ENCODE measurements at regions not wholly inside any gene's neighbourhood (a gene's known extent, or its start where the extent isn't known, plus 50 kb on each side); places are given as distances from the start of the nearest gene placed in this dataset.

- no peak for ATAC-seq (ENCODE audit: low FRiP score)
- intact Hi-C loops (cut with DNase I), result no loop called here
- Histone ChIP-seq H3K4me1 (ENCODE audit: control insufficient read depth in 1 of 2, insufficient read depth in 2 of 2, low read length in 2 of 2) (peaks cover 0 to 1% of the 10 kb centered on the region in 2 donors), H3K36me3 (ENCODE audit: control insufficient read depth in 1 of 2, insufficient read depth in 2 of 2, low read length in 1 of 2) (no peaks in the 10 kb centered on the region), H3K27ac (ENCODE audit: low read depth in 1 of 2, low read length in 2 of 2) (peak overlapping the region in 1 of 2 donors; percentile 36), H3K27me3 (ENCODE audit: control insufficient read depth in 1 of 2, insufficient read depth in 2 of 2, low read length in 1 of 2) (no peaks in the 10 kb centered on the region), H3K4me3 (ENCODE audit: low read length in 2 of 2) (no peak overlapping the region), H3K9me3 (ENCODE audit: control insufficient read depth, low read length) (no peaks in the 10 kb centered on the region)
- 1 to 15% methylated on average over 5 of the region's 5 CpGs for WGBS, 2 donors
- no peak for DNase-seq
These were observed 880.2 kb downstream of the LTN1 start for GRCh38 chr21:28112511-28112910.

GRCh38 chr21:28111151-28111619 is 881.5 kb downstream of the LTN1 start:
- ATAC-seq (ENCODE audit: low FRiP score) (peak; percentile 93), DNase-seq (peak in 1 of 2 donors; percentile 60)
- peak overlapping the region in 1 of 2 donors; percentile 28 for H3K27ac ChIP-seq (ENCODE audit: low read depth in 1 of 2, low read length in 2 of 2)
- H3K27me3 ChIP-seq (ENCODE audit: control insufficient read depth in 1 of 2, insufficient read depth in 2 of 2, low read length in 1 of 2), result no peaks in the 10 kb centered on the region
- intact Hi-C loops (cut with DNase I), result no loop called here
- peak overlapping the region; percentile 1 to 25 for H3K4me3 ChIP-seq (ENCODE audit: low read length in 2 of 2)
- WGBS, 2 donors, result 2 to 4% methylated on average over 7 of the region's 7 CpGs
- H3K9me3 ChIP-seq (ENCODE audit: control insufficient read depth, low read length), result no peaks in the 10 kb centered on the region
- no peaks in the 10 kb centered on the region for H3K36me3 ChIP-seq (ENCODE audit: control insufficient read depth in 1 of 2, insufficient read depth in 2 of 2, low read length in 1 of 2)
- peaks cover 0 to 1% of the 10 kb centered on the region in 2 donors for H3K4me1 ChIP-seq (ENCODE audit: control insufficient read depth in 1 of 2, insufficient read depth in 2 of 2, low read length in 2 of 2)

- Histone ChIP-seq H3K36me3 (ENCODE audit: control insufficient read depth in 1 of 2, insufficient read depth in 2 of 2, low read length in 1 of 2) (no peaks in the 10 kb centered on the region), H3K4me1 (ENCODE audit: control insufficient read depth in 1 of 2, insufficient read depth in 2 of 2, low read length in 2 of 2) (peaks cover 0 to 1% of the 10 kb centered on the region in 2 donors), H3K9me3 (ENCODE audit: control insufficient read depth, low read length) (no peaks in the 10 kb centered on the region), H3K27ac (ENCODE audit: low read depth in 1 of 2, low read length in 2 of 2) (peak overlapping the region in 1 of 2 donors; percentile 28), H3K27me3 (ENCODE audit: control insufficient read depth in 1 of 2, insufficient read depth in 2 of 2, low read length in 1 of 2) (no peaks in the 10 kb centered on the region), H3K4me3 (ENCODE audit: low read length in 2 of 2) (peak overlapping the region in 1 of 2 donors; percentile 1)
- no peak for DNase-seq
- WGBS, 2 donors, result 5 to 8% methylated on average over 3 of the region's 3 CpGs
- intact Hi-C loops (cut with DNase I), result no loop called here
- ATAC-seq (ENCODE audit: low FRiP score), result no peak
These were observed 882.0 kb downstream of the LTN1 start for GRCh38 chr21:28110716-28111115.

- 94 to 98% methylated on average over 1 of the region's 1 CpG for WGBS, 2 donors
- H3K27ac ChIP-seq (ENCODE audit: low read depth in 1 of 2, low read length in 2 of 2), result no peak overlapping the region
These were observed 882.6 kb downstream of the LTN1 start for GRCh38 chr21:28110074-28110473.

GRCh38 chr21:28106370-28106890 is 886.2 kb downstream of the LTN1 start:
- Histone ChIP-seq H3K36me3 (ENCODE audit: control insufficient read depth in 1 of 2, insufficient read depth in 2 of 2, low read length in 1 of 2) (no peaks in the 10 kb centered on the region), H3K9me3 (ENCODE audit: control insufficient read depth, low read length) (no peaks in the 10 kb centered on the region), H3K27me3 (ENCODE audit: control insufficient read depth in 1 of 2, insufficient read depth in 2 of 2, low read length in 1 of 2) (no peaks in the 10 kb centered on the region), H3K4me3 (ENCODE audit: low read length in 2 of 2) (no peak overlapping the region), H3K27ac (ENCODE audit: low read depth in 1 of 2, low read length in 2 of 2) (no peak overlapping the region), H3K4me1 (ENCODE audit: control insufficient read depth in 1 of 2, insufficient read depth in 2 of 2, low read length in 2 of 2) (peaks cover 0 to 5% of the 10 kb centered on the region in 2 donors)
- 86 to 90% methylated on average over 3 of the region's 3 CpGs for WGBS, 2 donors
- intact Hi-C loops (cut with DNase I), result no loop called here
- DNase-seq (no peak), ATAC-seq (ENCODE audit: low FRiP score) (no peak)

More at GRCh38 chr21:28110074-28110473, 882.6 kb downstream of the LTN1 start:
- Histone ChIP-seq H3K36me3 (ENCODE audit: control insufficient read depth in 1 of 2, insufficient read depth in 2 of 2, low read length in 1 of 2) (no peaks in the 10 kb centered on the region), H3K4me3 (ENCODE audit: low read length in 2 of 2) (no peak overlapping the region), H3K27me3 (ENCODE audit: control insufficient read depth in 1 of 2, insufficient read depth in 2 of 2, low read length in 1 of 2) (no peaks in the 10 kb centered on the region), H3K4me1 (ENCODE audit: control insufficient read depth in 1 of 2, insufficient read depth in 2 of 2, low read length in 2 of 2) (peaks cover 0 to 1% of the 10 kb centered on the region in 2 donors), H3K9me3 (ENCODE audit: control insufficient read depth, low read length) (no peaks in the 10 kb centered on the region)
- intact Hi-C loops (cut with DNase I), result no loop called here
- no peak for ATAC-seq (ENCODE audit: low FRiP score)
- no peak for DNase-seq

- Histone ChIP-seq H3K4me1 (ENCODE audit: control insufficient read depth in 1 of 2, insufficient read depth in 2 of 2, low read length in 2 of 2) (peaks cover 0 to 5% of the 10 kb centered on the region in 2 donors), H3K4me3 (ENCODE audit: low read length in 2 of 2) (no peak overlapping the region), H3K27me3 (ENCODE audit: control insufficient read depth in 1 of 2, insufficient read depth in 2 of 2, low read length in 1 of 2) (no peaks in the 10 kb centered on the region), H3K27ac (ENCODE audit: low read depth in 1 of 2, low read length in 2 of 2) (no peak overlapping the region), H3K9me3 (ENCODE audit: control insufficient read depth, low read length) (no peaks in the 10 kb centered on the region), H3K36me3 (ENCODE audit: control insufficient read depth in 1 of 2, insufficient read depth in 2 of 2, low read length in 1 of 2) (no peaks in the 10 kb centered on the region)
- DNase-seq, result no peak
- intact Hi-C loops (cut with DNase I), result no loop called here
- ATAC-seq (ENCODE audit: low FRiP score), result no peak
- WGBS, 2 donors, result 14 to 30% methylated on average over 5 of the region's 5 CpGs
These were observed 888.3 kb downstream of the LTN1 start for GRCh38 chr21:28104346-28104745.

GRCh38 chr21:28100366-28100765 is 892.3 kb downstream of the LTN1 start:
- intact Hi-C loops (cut with DNase I), result no loop called here
- H3K27me3 ChIP-seq (ENCODE audit: control insufficient read depth in 1 of 2, insufficient read depth in 2 of 2, low read length in 1 of 2), result no peaks in the 10 kb centered on the region
- DNase-seq, result no peak
- no peak overlapping the region for H3K4me3 ChIP-seq (ENCODE audit: low read length in 2 of 2)
- no peaks in the 10 kb centered on the region for H3K9me3 ChIP-seq (ENCODE audit: control insufficient read depth, low read length)
- ATAC-seq (ENCODE audit: low FRiP score), result no peak
- peaks cover 0 to 5% of the 10 kb centered on the region in 2 donors for H3K4me1 ChIP-seq (ENCODE audit: control insufficient read depth in 1 of 2, insufficient read depth in 2 of 2, low read length in 2 of 2)
- 88 to 93% methylated on average over 5 of the region's 5 CpGs for WGBS, 2 donors
- H3K27ac ChIP-seq (ENCODE audit: low read depth in 1 of 2, low read length in 2 of 2), result no peak overlapping the region
- no peaks in the 10 kb centered on the region for H3K36me3 ChIP-seq (ENCODE audit: control insufficient read depth in 1 of 2, insufficient read depth in 2 of 2, low read length in 1 of 2)

GRCh38 chr21:28099001-28099705 is 893.5 kb downstream of the LTN1 start:
- WGBS, 2 donors, result 29 to 31% methylated on average over 6 of the region's 6 CpGs
- ATAC-seq (ENCODE audit: low FRiP score), result peak; percentile 79
- intact Hi-C loops (cut with DNase I), result no loop called here
- Histone ChIP-seq H3K9me3 (ENCODE audit: control insufficient read depth, low read length) (no peaks in the 10 kb centered on the region), H3K4me1 (ENCODE audit: control insufficient read depth in 1 of 2, insufficient read depth in 2 of 2, low read length in 2 of 2) (no peaks in the 10 kb centered on the region), H3K4me3 (ENCODE audit: low read length in 2 of 2) (no peak overlapping the region), H3K27ac (ENCODE audit: low read depth in 1 of 2, low read length in 2 of 2) (no peak overlapping the region), H3K36me3 (ENCODE audit: control insufficient read depth in 1 of 2, insufficient read depth in 2 of 2, low read length in 1 of 2) (no peaks in the 10 kb centered on the region), H3K27me3 (ENCODE audit: control insufficient read depth in 1 of 2, insufficient read depth in 2 of 2, low read length in 1 of 2) (no peaks in the 10 kb centered on the region)
- DNase-seq, result peak in 1 of 2 donors; percentile 59

GRCh38 chr21:28091466-28091865 is 901.2 kb downstream of the LTN1 start:
- no peak overlapping the region for H3K27ac ChIP-seq (ENCODE audit: low read depth in 1 of 2, low read length in 2 of 2)
- peak overlapping the region in 1 of 2 donors; percentile 20 for H3K4me3 ChIP-seq (ENCODE audit: low read length in 2 of 2)
- ATAC-seq (ENCODE audit: low FRiP score), result no peak

More at GRCh38 chr21:28091466-28091865, 901.2 kb downstream of the LTN1 start:
- no peaks in the 10 kb centered on the region for H3K36me3 ChIP-seq (ENCODE audit: control insufficient read depth in 1 of 2, insufficient read depth in 2 of 2, low read length in 1 of 2)
- H3K9me3 ChIP-seq (ENCODE audit: control insufficient read depth, low read length), result no peaks in the 10 kb centered on the region
- WGBS, 2 donors, result 65 to 86% methylated on average over 2 of the region's 2 CpGs
- no peaks in the 10 kb centered on the region for H3K4me1 ChIP-seq (ENCODE audit: control insufficient read depth in 1 of 2, insufficient read depth in 2 of 2, low read length in 2 of 2)
- DNase-seq, result no peak
- H3K27me3 ChIP-seq (ENCODE audit: control insufficient read depth in 1 of 2, insufficient read depth in 2 of 2, low read length in 1 of 2), result no peaks in the 10 kb centered on the region
- intact Hi-C loops (cut with DNase I), result no loop called here
